ENCODE measurements at regions not wholly inside any gene's neighbourhood (a gene's known extent, or its start where the extent isn't known, plus 50 kb on each side); places are given as distances from the start of the nearest gene placed in this dataset.

GRCh38 chr4:38538517-38538916, 125.5 kb upstream of the KLF3 start:
- TF ChIP-seq SMC3 (IDR thresholded peaks at IDR 0.05; ENCODE audit: low read depth, low read length), result no peak
- TF ChIP-seq CTCF (conservative IDR thresholded peaks at IDR 0.05; ENCODE audit: low read depth, low read length), result no peak
- TF ChIP-seq USF2 (IDR thresholded peaks at IDR 0.05; ENCODE audit: low read depth, low read length), result no peak
- no peak for TF ChIP-seq POLR2A (IDR thresholded peaks at IDR 0.05; ENCODE audit: low read depth, low read length)
- no peak for TF ChIP-seq MXI1 (IDR thresholded peaks at IDR 0.05; ENCODE audit: borderline replicate concordance, low read depth, low read length)
- no peak for TF ChIP-seq MAZ (IDR thresholded peaks at IDR 0.05; ENCODE audit: borderline replicate concordance, low read depth, low read length)
- TF ChIP-seq ELK1 (IDR thresholded peaks at IDR 0.05; ENCODE audit: borderline replicate concordance, low read depth, low read length), result no peak
- no peak for TF ChIP-seq FOS (IDR thresholded peaks at IDR 0.05; ENCODE audit: low read depth, low read length)

Data from IMR-90 (cell line).